ENCODE measurements at regions not wholly inside any gene's neighbourhood (a gene's known extent, or its start where the extent isn't known, plus 50 kb on each side); places are given as distances from the start of the nearest gene placed in this dataset.

DNA sequence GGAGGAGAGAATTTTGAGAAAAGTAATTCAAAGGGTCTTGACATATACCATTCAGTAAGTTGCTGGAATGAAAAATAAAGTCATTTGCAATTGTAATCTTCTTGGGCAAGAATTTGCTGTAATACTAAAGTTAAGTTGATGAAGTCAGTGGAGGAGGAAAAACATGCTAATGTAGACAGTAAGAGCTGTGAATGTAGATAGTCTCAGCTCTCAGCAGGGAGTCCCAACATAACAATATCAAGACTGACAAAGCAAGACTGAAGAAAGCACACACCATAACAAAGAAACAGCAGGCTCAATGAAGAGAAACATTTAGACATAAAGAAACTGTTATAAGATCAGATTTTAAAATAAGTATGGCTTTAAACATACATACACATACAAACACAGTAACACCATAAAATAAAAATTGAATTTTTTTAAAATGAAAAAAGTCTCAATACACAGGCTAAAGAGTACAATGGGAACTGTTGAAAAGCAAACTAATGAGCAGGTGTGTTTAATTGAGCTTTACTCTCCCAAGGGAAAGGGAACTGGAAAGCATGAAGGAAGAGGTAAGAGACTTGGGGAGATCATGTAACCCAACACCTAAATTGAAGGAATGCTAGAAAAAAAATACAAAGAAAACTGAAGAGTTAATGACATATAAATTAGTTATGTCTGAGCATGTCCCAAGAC lies 336.3 kb upstream of the NCAM2 start:
- Histone ChIP-seq H3K4me3 (no peak overlapping the region), H3K4me1 (no peaks in the 10 kb centered on the region), H3K9me3 (peaks cover 0 to 14% (median 2%) of the 10 kb centered on the region in 8 donors), H3K27me3 (replicated peaks in 1 of 7) (no peaks in the 10 kb centered on the region), H3K36me3 (no peaks in the 10 kb centered on the region), H3K27ac (no peak overlapping the region)
- intact Hi-C loops (cut with DNase I; ENCODE audit: low total_unique reads), result no loop called here
- TF ChIP-seq, protein P1, sequence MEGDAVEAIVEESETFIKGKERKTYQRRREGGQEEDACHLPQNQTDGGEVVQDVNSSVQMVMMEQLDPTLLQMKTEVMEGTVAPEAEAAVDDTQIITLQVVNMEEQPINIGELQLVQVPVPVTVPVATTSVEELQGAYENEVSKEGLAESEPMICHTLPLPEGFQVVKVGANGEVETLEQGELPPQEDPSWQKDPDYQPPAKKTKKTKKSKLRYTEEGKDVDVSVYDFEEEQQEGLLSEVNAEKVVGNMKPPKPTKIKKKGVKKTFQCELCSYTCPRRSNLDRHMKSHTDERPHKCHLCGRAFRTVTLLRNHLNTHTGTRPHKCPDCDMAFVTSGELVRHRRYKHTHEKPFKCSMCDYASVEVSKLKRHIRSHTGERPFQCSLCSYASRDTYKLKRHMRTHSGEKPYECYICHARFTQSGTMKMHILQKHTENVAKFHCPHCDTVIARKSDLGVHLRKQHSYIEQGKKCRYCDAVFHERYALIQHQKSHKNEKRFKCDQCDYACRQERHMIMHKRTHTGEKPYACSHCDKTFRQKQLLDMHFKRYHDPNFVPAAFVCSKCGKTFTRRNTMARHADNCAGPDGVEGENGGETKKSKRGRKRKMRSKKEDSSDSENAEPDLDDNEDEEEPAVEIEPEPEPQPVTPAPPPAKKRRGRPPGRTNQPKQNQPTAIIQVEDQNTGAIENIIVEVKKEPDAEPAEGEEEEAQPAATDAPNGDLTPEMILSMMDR (IDR thresholded peaks at IDR 0.05 in 8 of 11, conservative IDR thresholded peaks at IDR 0.05 in 3 of 11), result no peak
- TF ChIP-seq POLR2A (IDR thresholded peaks at IDR 0.05) (no peak), POLR2AphosphoS5 (IDR thresholded peaks at IDR 0.05) (no peak)
- no peak for DNase-seq

DNA sequence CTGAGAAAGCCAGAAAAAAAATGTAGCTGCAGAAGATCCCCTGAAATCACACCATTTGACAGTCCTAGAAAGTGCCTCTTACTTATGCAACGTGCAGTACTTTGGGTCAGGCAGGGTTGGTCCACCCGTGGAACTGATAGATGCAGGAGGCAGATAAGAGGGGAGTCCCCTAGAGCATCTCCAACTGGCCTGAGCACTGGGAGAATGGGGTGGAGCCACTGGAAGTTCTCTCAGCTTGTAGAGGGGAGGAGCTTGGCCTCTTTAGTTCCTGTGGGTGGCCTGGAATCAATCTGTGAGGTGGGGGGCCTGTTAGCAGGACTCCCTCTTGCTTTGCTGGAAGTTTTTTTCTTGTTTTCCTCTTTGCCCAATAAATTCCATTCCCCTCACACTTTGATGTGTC lies 335.7 kb upstream of the NCAM2 start:
- Histone ChIP-seq H3K27ac (no peak overlapping the region), H3K4me1 (no peaks in the 10 kb centered on the region), H3K4me3 (no peak overlapping the region), H3K36me3 (no peaks in the 10 kb centered on the region), H3K27me3 (replicated peaks in 1 of 7) (no peaks in the 10 kb centered on the region), H3K9me3 (peaks cover 0 to 16% (median 2%) of the 10 kb centered on the region in 8 donors)
- intact Hi-C loops (cut with DNase I; ENCODE audit: low total_unique reads), result no loop called here
- 26 to 56% (median 46%) methylated on average over 2 of the region's 2 CpGs for WGBS, 5 donors
- TF ChIP-seq POLR2A (IDR thresholded peaks at IDR 0.05), result no peak
- TF ChIP-seq POLR2AphosphoS5 (IDR thresholded peaks at IDR 0.05), result no peak
- TF ChIP-seq, protein P1 (IDR thresholded peaks at IDR 0.05 in 8 of 11, conservative IDR thresholded peaks at IDR 0.05 in 3 of 11), result no peak
- no peak for DNase-seq

DNA sequence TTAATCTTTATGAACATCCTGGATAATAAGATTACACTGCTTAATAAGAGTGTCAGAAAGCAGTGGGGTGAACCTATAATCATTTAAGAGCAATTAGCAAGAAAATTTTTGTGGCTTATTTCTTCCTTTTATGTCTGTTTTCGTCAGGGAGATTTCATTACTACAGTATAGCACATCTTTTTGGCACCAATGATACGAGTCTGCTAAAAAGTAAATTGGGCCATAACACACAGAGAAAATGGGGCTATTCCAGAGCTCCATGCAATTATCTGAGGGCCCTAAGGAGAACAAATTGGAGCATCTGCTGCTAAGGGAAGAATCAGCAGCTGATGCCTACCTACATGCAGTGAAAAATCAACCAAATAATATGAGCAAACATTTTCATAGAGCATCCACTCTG lies 330.3 kb upstream of the NCAM2 start:
- WGBS, 5 donors, result 66 to 83% (median 72%) methylated on average over 2 of the region's 2 CpGs
- intact Hi-C loops (cut with DNase I; ENCODE audit: low total_unique reads), result no loop called here
- H3K36me3 ChIP-seq, result no peaks in the 10 kb centered on the region

DNA sequence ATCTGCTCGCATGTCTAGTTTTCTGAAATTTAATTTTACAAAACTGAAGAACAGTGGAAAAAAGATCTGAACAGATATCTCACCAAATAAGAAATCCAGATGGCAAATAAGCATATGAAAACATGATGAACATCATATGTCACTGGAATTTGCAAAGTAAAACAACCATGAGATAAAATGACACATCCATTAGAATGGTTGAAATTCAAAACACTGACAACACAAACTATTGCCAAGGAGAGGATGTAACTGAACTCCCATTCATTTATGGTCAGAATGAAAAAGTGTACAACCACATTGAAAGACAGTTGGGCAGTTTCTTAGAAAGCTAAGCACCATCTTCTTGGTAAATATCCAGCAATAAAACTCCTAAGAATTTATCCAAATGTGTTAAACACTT lies 312.7 kb upstream of the NCAM2 start:
- Histone ChIP-seq H3K4me1 (no peaks in the 10 kb centered on the region), H3K9me3 (peaks cover 0 to 19% (median 4%) of the 10 kb centered on the region in 8 donors), H3K36me3 (no peaks in the 10 kb centered on the region), H3K27me3 (replicated peaks in 1 of 7) (no peaks in the 10 kb centered on the region), H3K4me3 (no peak overlapping the region), H3K27ac (no peak overlapping the region)
- intact Hi-C loops (cut with DNase I; ENCODE audit: low total_unique reads), result no loop called here
- no peak for DNase-seq
- WGBS, 5 donors, result 79 to 97% (median 84%) methylated on average over 1 of the region's 1 CpG
- TF ChIP-seq POLR2A (IDR thresholded peaks at IDR 0.05), result no peak
- TF ChIP-seq, protein P1 (IDR thresholded peaks at IDR 0.05 in 8 of 11, conservative IDR thresholded peaks at IDR 0.05 in 3 of 11), result no peak
- no peak for TF ChIP-seq POLR2AphosphoS5 (IDR thresholded peaks at IDR 0.05)

More for the DNA sequence above, 330.3 kb upstream of the NCAM2 start:
- TF ChIP-seq POLR2AphosphoS5 (IDR thresholded peaks at IDR 0.05) (no peak), POLR2A (IDR thresholded peaks at IDR 0.05) (no peak)
- TF ChIP-seq, protein P1 (IDR thresholded peaks at IDR 0.05 in 8 of 11, conservative IDR thresholded peaks at IDR 0.05 in 3 of 11), result no peak
- no peaks in the 10 kb centered on the region for H3K4me1 ChIP-seq
- no peak overlapping the region for H3K4me3 ChIP-seq
- H3K9me3 ChIP-seq, result peaks cover 0 to 32% (median 8%) of the 10 kb centered on the region in 8 donors
- DNase-seq, result no peak
- no peaks in the 10 kb centered on the region for H3K27me3 ChIP-seq (replicated peaks in 1 of 7)
- H3K27ac ChIP-seq, result no peak overlapping the region
